GM19240 (cell line): ENCODE measurements at regions not wholly inside any gene's neighbourhood (a gene's known extent, or its start where the extent isn't known, plus 50 kb on each side); places are given as distances from the start of the nearest gene placed in this dataset.

Experiments
- DNase-seq: peaks from one replicate; pipeline ENCODE4 v3.0.0; 2011; ENCODE audit warnings: low spot score; ENCODE audit not compliant: insufficient read length

DNA sequence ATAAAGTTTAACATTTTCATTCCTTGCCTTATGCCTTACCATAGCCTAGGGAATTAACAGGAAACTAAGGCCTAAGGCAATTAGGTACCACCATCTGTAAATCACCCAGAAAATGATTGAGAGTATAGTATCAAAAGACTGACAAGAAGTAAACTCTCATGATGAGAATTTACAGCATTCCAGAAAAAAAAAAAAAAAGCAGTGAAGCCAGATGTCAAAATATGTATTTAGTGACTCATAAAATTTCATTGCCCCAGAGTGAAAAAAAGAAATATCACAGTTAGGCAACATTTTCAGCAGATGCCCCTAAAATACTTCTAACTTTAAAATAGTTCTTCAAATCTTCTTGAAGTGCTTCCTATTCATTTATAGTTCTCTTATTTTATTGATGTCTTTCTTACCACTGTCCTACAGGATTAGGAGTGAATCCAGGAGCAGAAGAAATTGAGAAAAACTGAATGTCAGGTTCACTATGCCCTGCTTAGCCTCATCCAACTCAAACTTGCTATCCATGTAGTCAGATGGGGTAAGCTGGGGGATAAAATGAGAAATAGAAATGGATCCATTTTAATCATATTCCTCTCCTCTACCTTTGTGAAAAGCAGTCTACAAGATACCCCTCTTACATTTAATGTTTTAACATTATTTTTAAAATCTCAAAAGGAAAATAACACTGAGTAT lies 57.3 kb upstream of the TANK start:
- DNase-seq: no peak

DNA sequence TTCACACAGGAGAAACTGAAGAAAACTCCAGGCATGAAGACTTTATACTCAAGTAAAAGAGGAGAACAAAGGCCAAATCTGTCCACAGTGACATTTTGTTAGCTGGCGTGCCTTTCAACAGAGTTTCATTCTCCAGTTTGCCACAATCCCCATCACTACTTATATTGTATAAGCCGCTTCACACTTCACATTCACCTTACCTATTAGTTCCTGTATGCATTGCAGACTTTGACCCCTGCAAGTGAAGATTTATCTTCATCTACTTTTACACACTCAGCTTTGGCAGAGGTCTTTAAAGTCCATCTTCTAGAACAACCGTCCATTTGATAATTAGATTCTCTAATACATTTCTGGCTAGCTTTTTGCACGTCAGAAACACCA lies 56.8 kb upstream of the TANK start:
- no peak for DNase-seq

DNA sequence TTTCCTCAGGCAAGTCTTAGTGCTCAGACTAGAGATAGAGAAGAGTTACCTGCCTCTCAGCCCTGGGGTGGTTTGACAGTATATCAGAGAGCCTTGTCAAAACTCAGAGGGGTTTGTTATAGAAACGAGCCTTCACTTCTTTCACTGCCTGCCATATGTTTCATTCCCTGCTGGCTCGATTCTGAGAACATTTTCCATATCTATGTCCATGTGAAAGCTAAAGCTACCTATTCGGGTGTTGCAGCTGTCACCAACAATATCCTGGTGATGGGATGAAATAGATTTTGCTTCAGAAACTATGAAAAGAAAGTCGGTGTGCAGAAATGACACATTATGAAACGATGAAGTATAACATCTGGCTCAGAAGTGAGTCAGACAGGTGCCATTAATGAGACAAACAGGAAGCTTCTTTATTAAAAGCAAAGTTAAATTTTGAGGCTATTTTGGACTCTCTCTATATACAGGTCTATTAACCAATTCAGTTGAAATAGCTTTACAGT lies 56.1 kb upstream of the TANK start:
- DNase-seq: no peak

DNA sequence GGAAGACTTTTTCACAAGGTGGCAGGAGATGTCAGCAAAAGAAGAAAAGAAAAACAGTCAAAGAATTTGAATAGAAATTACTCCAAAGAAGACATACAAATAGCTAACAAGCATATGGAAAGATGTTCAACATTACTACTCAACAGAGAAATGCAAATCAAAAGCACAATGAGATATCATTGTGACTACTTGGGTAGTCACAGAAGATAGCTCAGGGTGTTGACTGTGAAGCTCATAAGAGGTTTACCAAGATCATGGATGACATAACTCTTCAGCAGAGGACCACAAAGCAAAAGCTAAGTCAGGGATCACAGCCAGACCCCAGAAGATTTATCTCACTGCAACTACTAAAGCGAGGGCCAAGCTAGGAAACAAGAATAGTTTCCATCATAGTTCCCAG lies 53.0 kb upstream of the TANK start:
- no peak for DNase-seq
